CD8-positive, alpha-beta memory T cell (primary cell): ENCODE measurements at regions not wholly inside any gene's neighbourhood (a gene's known extent, or its start where the extent isn't known, plus 50 kb on each side); places are given as distances from the start of the nearest gene placed in this dataset.

Source experiments
- CTCF ChIA-PET: fragments of 350-600 bp; sonication (Branson Sonifier 250); formaldehyde crosslinking; loops from one replicate; lab custom pipeline; 2021; ENCODE audit warnings: antibody characterized with exemption; lab: Charles Lee
- POLR2A ChIA-PET: fragments of 350-600 bp; sonication (Branson Sonifier 250); formaldehyde crosslinking; loops from one replicate; lab custom pipeline; 2021; ENCODE audit warnings: antibody characterized with exemption; lab: Charles Lee
- DNase-seq, 5 donors: peaks; one replicate each; pipeline versions ENCODE4 v3.0.0 to v3.0.0-alpha.2; 2020 to 2022; ENCODE audit warnings: mixed read lengths in 1 of 5
- H3K27ac ChIP-seq: one replicate; pipeline ENCODE4 v1.7.0; 2013; ENCODE audit warnings: low read depth, mild to moderate bottlenecking, low read length, moderate library complexity
- H3K27me3 ChIP-seq: 2 replicates; pipeline ENCODE4 v1.7.0; 2013; ENCODE audit warnings: low read length, mild to moderate bottlenecking; ENCODE audit not compliant: insufficient read depth, poor library complexity, severe bottlenecking
- H3K36me3 ChIP-seq: 2 replicates; pipeline ENCODE4 v1.7.0; 2013; ENCODE audit warnings: mild to moderate bottlenecking, low read length, moderate library complexity; ENCODE audit not compliant: insufficient read depth
- H3K4me1 ChIP-seq: 2 replicates; pipeline ENCODE4 v1.7.0; 2013; ENCODE audit warnings: mild to moderate bottlenecking, low read length, moderate library complexity; ENCODE audit not compliant: insufficient read depth
- H3K4me3 ChIP-seq: 2 replicates; pipeline ENCODE4 v1.7.0; 2013; ENCODE audit warnings: mild to moderate bottlenecking, low read length
- H3K9me3 ChIP-seq: 2 replicates; pipeline ENCODE4 v1.7.0; 2013; ENCODE audit warnings: mild to moderate bottlenecking, low read length
- H3K27ac Mint-ChIP-seq, 8 donors: one replicate each; pipeline ENCODE4 v1.8.0; 2020 to 2021; ENCODE audit warnings: mixed read lengths in 8 of 8, mild to moderate bottlenecking in 6 of 8, inconsistent platforms in 3 of 8, moderate library complexity in 3 of 8
- H3K27me3 Mint-ChIP-seq, 2 donors: one replicate each; pipeline ENCODE4 v1.8.0; 2020 to 2021; ENCODE audit warnings: mixed read lengths in 2 of 2, mild to moderate bottlenecking in 1 of 2, moderate library complexity in 1 of 2
- H3K36me3 Mint-ChIP-seq, 3 donors: one replicate each; pipeline ENCODE4 v1.8.0; 2020 to 2021; ENCODE audit warnings: mixed read lengths in 3 of 3, inconsistent platforms in 1 of 3, mild to moderate bottlenecking in 1 of 3
- H3K4me1 Mint-ChIP-seq, 3 donors: one replicate each; pipeline ENCODE4 v1.8.0; 2020 to 2021; ENCODE audit warnings: mixed read lengths in 3 of 3, inconsistent platforms in 1 of 3, mild to moderate bottlenecking in 1 of 3
- H3K4me3 Mint-ChIP-seq, 7 donors: one replicate each; pipeline ENCODE4 v1.8.0; 2020 to 2021; ENCODE audit warnings: mixed read lengths in 7 of 7, mild to moderate bottlenecking in 6 of 7, moderate library complexity in 4 of 7, inconsistent platforms in 2 of 7
- H3K9me3 Mint-ChIP-seq, 5 donors: one replicate each; pipeline ENCODE4 v1.8.0; 2020 to 2022; ENCODE audit warnings: mixed read lengths in 5 of 5, mild to moderate bottlenecking in 3 of 5, moderate library complexity in 2 of 5, inconsistent platforms in 1 of 5

GRCh38 chr14:38794677-38795076 lies 308.4 kb downstream of the SEC23A start:
- Histone ChIP-seq H3K36me3 (no peaks in the 10 kb centered on the region), H3K27me3 (no peaks in the 10 kb centered on the region), H3K4me1 (no peaks in the 10 kb centered on the region), H3K4me3 (no peak overlapping the region), H3K27ac (no peak overlapping the region), H3K9me3 (no peaks in the 10 kb centered on the region)
- no peaks in the 10 kb centered on the region for H3K4me1 Mint-ChIP-seq
- POLR2A ChIA-PET: no interaction called here
- H3K4me3 Mint-ChIP-seq: no peak overlapping the region
- no peaks in the 10 kb centered on the region for H3K36me3 Mint-ChIP-seq
- no peaks in the 10 kb centered on the region for H3K9me3 Mint-ChIP-seq
- no peak overlapping the region for H3K27ac Mint-ChIP-seq
- H3K27me3 Mint-ChIP-seq: peaks cover 0 to 7% of the 10 kb centered on the region in 2 donors
- CTCF ChIA-PET: no interaction called here
- no peak for DNase-seq

- Mint-ChIP-seq H3K9me3 (no peaks in the 10 kb centered on the region), H3K36me3 (no peaks in the 10 kb centered on the region), H3K27me3 (peaks cover 0 to 1% of the 10 kb centered on the region in 2 donors), H3K4me3 (no peak overlapping the region), H3K4me1 (no peaks in the 10 kb centered on the region), H3K27ac (no peak overlapping the region)
- ChIA-PET POLR2A (no interaction called here), CTCF (no interaction called here)
- Histone ChIP-seq H3K4me3 (no peak overlapping the region), H3K27me3 (no peaks in the 10 kb centered on the region), H3K27ac (no peak overlapping the region), H3K36me3 (no peaks in the 10 kb centered on the region), H3K4me1 (no peaks in the 10 kb centered on the region), H3K9me3 (no peaks in the 10 kb centered on the region)
- no peak for DNase-seq
These were observed 311.2 kb downstream of the SEC23A start for GRCh38 chr14:38791862-38792261.

DNA sequence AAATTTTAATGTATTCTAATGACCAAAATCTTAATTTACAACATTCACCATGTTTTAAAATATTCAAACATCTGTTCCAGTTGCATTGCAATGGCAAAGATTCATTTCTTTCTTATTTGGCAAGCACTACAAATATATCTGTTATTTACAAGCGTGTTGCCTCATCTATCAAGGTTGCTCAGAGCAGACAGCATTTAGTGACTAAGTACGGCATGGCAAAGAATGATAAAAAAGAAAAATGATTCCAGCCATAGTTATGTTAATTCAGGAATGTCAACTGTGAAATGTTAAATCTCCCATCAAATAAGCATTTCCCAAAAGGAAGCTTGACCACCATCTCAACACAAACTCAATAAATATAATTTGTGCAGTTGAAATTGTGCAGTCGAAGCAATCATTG lies 312.1 kb downstream of the SEC23A start:
- Mint-ChIP-seq H3K36me3 (no peaks in the 10 kb centered on the region), H3K9me3 (no peaks in the 10 kb centered on the region), H3K4me1 (no peaks in the 10 kb centered on the region), H3K27ac (no peak overlapping the region), H3K4me3 (no peak overlapping the region), H3K27me3 (peaks cover 0 to 1% of the 10 kb centered on the region in 2 donors)
- Histone ChIP-seq H3K9me3 (no peaks in the 10 kb centered on the region), H3K4me3 (no peak overlapping the region), H3K4me1 (no peaks in the 10 kb centered on the region), H3K27me3 (no peaks in the 10 kb centered on the region), H3K27ac (no peak overlapping the region), H3K36me3 (no peaks in the 10 kb centered on the region)
- ChIA-PET CTCF (no interaction called here), POLR2A (no interaction called here)
- DNase-seq: no peak

DNA sequence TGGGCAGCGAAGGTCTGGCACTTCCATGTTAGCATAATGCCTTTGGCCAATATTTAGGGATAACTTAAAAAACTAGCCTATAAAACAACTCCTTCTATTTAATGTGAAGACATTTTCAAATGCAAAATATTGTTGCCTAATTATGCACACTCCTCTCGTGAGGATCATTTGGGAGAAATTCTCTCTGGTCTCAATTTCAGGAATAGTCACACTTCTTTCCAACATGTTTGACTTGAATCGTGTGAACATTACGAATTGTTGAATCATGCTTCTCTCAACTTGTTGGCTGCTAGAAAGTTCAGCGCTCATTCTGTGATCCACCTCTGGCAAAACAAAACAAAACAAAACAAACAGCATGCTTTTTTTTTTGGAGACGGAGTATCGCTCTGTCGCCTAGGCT lies 313.2 kb downstream of the SEC23A start:
- no peaks in the 10 kb centered on the region for H3K4me1 ChIP-seq
- H3K4me3 Mint-ChIP-seq: no peak overlapping the region
- H3K27me3 ChIP-seq: no peaks in the 10 kb centered on the region
- H3K27ac Mint-ChIP-seq: no peak overlapping the region
- no peaks in the 10 kb centered on the region for H3K9me3 Mint-ChIP-seq
- H3K9me3 ChIP-seq: no peaks in the 10 kb centered on the region
- no peaks in the 10 kb centered on the region for H3K4me1 Mint-ChIP-seq
- CTCF ChIA-PET: no interaction called here
- no peak overlapping the region for H3K27ac ChIP-seq
- POLR2A ChIA-PET: no interaction called here
- H3K4me3 ChIP-seq: no peak overlapping the region
- no peak for DNase-seq
- no peaks in the 10 kb centered on the region for H3K36me3 ChIP-seq
- H3K36me3 Mint-ChIP-seq: no peaks in the 10 kb centered on the region
- H3K27me3 Mint-ChIP-seq: peaks cover 0 to 1% of the 10 kb centered on the region in 2 donors

DNA sequence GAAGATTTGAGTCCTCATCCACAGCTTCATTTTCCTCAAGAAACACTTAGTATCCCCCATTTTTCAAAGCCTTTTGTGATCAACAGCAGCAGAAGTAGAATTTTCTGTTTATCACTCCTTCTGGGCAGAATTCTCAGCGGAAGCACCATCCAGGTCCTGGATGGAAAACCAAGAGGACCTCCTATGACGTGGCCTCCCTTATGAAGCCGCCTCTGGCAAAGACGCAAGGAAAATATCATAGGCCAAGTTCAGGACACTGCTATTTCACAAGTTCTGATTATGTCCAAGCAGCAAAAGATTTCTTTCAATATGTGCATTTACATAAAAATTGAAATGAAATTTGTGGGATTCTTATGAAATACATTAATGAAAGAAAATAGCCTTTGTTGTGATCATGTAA lies 315.0 kb downstream of the SEC23A start:
- Histone ChIP-seq H3K36me3 (no peaks in the 10 kb centered on the region), H3K9me3 (no peaks in the 10 kb centered on the region), H3K4me3 (no peak overlapping the region), H3K27ac (no peak overlapping the region), H3K27me3 (no peaks in the 10 kb centered on the region), H3K4me1 (no peaks in the 10 kb centered on the region)
- no peaks in the 10 kb centered on the region for H3K36me3 Mint-ChIP-seq
- H3K27me3 Mint-ChIP-seq: peaks cover 0 to 1% of the 10 kb centered on the region in 2 donors
- H3K4me1 Mint-ChIP-seq: no peaks in the 10 kb centered on the region
- no peak overlapping the region for H3K4me3 Mint-ChIP-seq
- no peak overlapping the region for H3K27ac Mint-ChIP-seq
- ChIA-PET POLR2A (no interaction called here), CTCF (no interaction called here)
- DNase-seq: no peak
- H3K9me3 Mint-ChIP-seq: no peaks in the 10 kb centered on the region

DNA sequence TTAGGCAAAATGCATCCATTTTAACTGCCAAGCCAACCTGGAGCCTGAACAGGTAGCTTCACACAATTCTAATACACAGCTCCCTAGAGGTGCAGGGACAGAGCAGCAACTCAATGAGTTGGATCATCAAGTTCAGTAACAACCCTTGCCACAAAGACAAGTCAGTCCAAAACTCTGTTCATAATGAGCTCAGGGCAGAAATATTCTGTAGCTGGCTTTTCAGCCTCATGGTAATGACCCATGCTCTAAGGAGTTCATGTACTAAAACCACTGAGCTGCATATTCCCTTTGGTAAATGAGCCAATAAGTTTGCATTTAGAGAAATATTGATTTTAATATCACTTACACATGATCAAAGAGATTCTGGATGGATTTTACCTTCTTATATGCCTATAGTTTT lies 316.1 kb downstream of the SEC23A start:
- no peak overlapping the region for H3K4me3 Mint-ChIP-seq
- no peaks in the 10 kb centered on the region for H3K4me1 ChIP-seq
- H3K27ac ChIP-seq: no peak overlapping the region
- H3K27me3 Mint-ChIP-seq: peaks cover 0 to 1% of the 10 kb centered on the region in 2 donors
- peaks cover 0 to 2% (median 0%) of the 10 kb centered on the region in 5 donors for H3K9me3 Mint-ChIP-seq
- no peak overlapping the region for H3K27ac Mint-ChIP-seq
- ChIA-PET CTCF (no interaction called here), POLR2A (no interaction called here)
- H3K36me3 Mint-ChIP-seq: no peaks in the 10 kb centered on the region
- H3K9me3 ChIP-seq: no peaks in the 10 kb centered on the region
- H3K27me3 ChIP-seq: no peaks in the 10 kb centered on the region
- DNase-seq: no peak
- H3K36me3 ChIP-seq: no peaks in the 10 kb centered on the region
- H3K4me1 Mint-ChIP-seq: no peaks in the 10 kb centered on the region
- no peak overlapping the region for H3K4me3 ChIP-seq

DNA sequence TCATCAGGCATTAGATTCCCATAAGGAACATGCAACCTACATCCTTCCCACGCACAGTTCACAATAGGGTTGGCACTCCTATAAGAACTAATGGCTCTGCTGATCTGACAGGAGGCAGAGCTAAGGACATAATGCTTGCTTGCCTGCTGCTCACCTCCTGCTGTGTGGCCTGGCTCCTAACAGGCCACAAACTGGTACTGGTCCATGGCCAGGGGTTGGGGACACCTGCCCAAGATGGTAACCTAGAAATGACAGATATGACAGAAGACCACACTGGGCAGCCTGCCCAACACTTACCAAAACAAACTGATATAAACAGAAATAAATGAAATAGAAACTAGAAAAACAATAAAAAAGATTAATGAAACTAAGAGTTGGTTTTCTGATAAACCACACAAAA lies 325.6 kb downstream of the SEC23A start:
- H3K27me3 Mint-ChIP-seq: peaks cover 0 to 1% of the 10 kb centered on the region in 2 donors
- Histone ChIP-seq H3K4me1 (no peaks in the 10 kb centered on the region), H3K27ac (no peak overlapping the region), H3K27me3 (no peaks in the 10 kb centered on the region), H3K36me3 (no peaks in the 10 kb centered on the region), H3K9me3 (no peaks in the 10 kb centered on the region), H3K4me3 (no peak overlapping the region)
- no peaks in the 10 kb centered on the region for H3K36me3 Mint-ChIP-seq
- no peak overlapping the region for H3K4me3 Mint-ChIP-seq
- DNase-seq: no peak
- H3K4me1 Mint-ChIP-seq: no peaks in the 10 kb centered on the region
- CTCF ChIA-PET: no interaction called here
- H3K27ac Mint-ChIP-seq: no peak overlapping the region
- POLR2A ChIA-PET: no interaction called here
- peaks cover 0 to 4% (median 0%) of the 10 kb centered on the region in 5 donors for H3K9me3 Mint-ChIP-seq

- no peak for DNase-seq
- Mint-ChIP-seq H3K36me3 (no peaks in the 10 kb centered on the region), H3K27ac (no peak overlapping the region), H3K9me3 (peaks cover 0 to 4% (median 0%) of the 10 kb centered on the region in 5 donors), H3K4me1 (no peaks in the 10 kb centered on the region), H3K27me3 (peaks cover 0 to 1% of the 10 kb centered on the region in 2 donors), H3K4me3 (no peak overlapping the region)
- ChIA-PET POLR2A (no interaction called here), CTCF (no interaction called here)
- Histone ChIP-seq H3K36me3 (no peaks in the 10 kb centered on the region), H3K9me3 (no peaks in the 10 kb centered on the region), H3K4me1 (no peaks in the 10 kb centered on the region), H3K27ac (no peak overlapping the region), H3K4me3 (no peak overlapping the region), H3K27me3 (no peaks in the 10 kb centered on the region)
These were observed 327.0 kb downstream of the SEC23A start for GRCh38 chr14:38775986-38776385.

DNA sequence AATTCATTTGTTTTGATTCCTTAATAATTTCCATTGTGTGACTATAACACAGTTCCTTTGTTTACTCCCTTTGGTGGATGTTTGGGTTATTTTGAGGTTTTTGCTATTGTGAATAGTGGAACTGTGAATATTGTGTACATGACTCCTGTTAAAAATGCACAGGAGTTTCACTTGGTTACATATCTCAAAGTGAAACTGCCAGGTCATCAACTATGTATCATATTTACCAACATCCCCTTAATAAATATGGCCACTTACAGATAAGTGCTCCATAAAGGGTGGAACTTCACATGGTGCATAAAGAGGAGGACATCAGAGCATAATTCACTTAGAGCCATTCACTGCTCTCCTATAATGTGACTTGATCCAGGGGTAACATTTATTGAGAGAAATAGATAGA lies 328.9 kb downstream of the SEC23A start:
- H3K36me3 ChIP-seq: no peaks in the 10 kb centered on the region
- POLR2A ChIA-PET: no interaction called here
- H3K4me1 ChIP-seq: no peaks in the 10 kb centered on the region
- Mint-ChIP-seq H3K36me3 (no peaks in the 10 kb centered on the region), H3K27ac (no peak overlapping the region), H3K9me3 (peaks cover 0 to 4% (median 0%) of the 10 kb centered on the region in 5 donors), H3K4me1 (no peaks in the 10 kb centered on the region), H3K4me3 (no peak overlapping the region), H3K27me3 (peaks cover 0 to 1% of the 10 kb centered on the region in 2 donors)
- H3K27ac ChIP-seq: no peak overlapping the region
- no peak for DNase-seq
- H3K9me3 ChIP-seq: no peaks in the 10 kb centered on the region
- H3K4me3 ChIP-seq: no peak overlapping the region
- CTCF ChIA-PET: no interaction called here
- H3K27me3 ChIP-seq: no peaks in the 10 kb centered on the region
